Inflammatory macrophage treated with lipopolysaccharide for 4 hours (primary cell): ENCODE measurements at regions not wholly inside any gene's neighbourhood (a gene's known extent, or its start where the extent isn't known, plus 50 kb on each side); places are given as distances from the start of the nearest gene placed in this dataset.
A peak's percentile ranks its signal among the peaks of the same experiment; 100 is the strongest.

Source experiments
- DNase-seq: peaks from one replicate; pipeline ENCODE4 v3.0.0-alpha.2; 2020

DNA sequence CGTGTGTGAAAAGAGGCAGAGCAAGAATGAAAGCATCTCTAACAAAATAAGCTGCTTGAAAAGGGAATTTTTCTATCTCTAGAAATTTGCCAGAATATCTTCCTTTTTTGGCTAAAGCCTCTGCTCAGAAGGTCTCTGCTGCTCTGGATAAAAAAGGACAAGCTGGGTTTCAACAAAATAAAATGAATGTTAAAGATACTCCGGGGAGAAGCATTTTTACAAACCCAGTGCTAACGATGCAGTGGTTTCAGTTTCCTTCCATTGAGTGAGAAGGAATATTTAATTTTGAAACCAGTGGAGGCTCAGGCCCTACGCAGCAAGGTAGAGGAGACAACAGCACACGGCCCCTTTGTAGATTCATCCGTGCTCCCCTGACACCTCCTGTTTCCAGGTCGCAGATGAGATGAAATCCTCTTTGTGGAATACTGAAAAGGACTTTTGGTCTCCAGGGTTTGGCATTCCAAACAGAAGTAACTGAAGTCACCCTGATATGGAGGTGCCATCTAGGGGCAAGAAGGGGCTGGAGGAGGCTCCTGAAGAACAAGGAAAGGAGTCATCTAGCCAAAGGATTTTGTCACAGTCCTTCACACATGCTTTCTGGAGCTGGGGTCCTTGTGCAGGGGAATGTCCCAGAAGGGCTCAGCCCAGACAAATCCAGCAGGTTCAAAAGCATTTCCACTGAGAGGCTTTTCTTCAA, 65.7 kb upstream of the SYT6 start:
- DNase-seq, result no peak

DNA sequence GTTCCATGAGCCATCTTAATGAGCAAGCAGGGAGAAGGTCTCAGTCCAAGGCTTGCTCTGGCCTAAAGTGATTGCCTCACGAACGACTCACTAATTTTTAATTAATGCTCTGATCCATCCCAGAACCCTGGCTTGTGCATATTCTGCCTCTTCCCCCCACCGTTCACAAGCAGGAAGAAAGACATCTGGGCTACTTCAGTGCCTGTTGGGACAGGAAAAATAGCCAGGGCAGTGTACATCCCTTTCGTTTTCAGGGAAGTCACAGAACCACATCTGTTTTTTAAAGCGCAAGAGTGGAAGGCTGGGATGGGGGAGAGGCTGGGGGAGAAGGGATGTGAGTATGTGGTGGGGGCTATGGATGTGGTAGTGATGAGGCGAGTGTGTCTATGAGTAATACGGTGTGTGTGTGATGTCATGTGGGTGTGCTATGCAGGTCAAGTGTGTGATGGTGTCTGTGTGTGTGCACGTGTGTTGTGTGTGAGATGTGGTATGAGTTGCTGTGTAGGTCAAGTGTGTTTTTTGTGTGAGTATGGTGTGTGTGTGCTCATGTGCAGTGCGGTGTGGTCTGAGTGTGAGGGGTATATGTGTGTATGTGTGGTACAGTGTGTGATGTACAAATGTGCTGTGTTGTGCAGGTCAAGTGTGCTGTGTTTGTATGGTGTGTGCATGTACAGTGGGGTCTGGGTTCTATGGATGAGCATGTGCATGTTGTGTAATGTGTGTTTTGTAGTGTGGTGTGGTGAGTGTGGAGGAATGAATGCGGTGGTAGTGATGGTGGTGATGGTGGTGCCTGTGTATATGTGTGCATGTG, 64.9 kb upstream of the SYT6 start:
- no peak for DNase-seq

DNA sequence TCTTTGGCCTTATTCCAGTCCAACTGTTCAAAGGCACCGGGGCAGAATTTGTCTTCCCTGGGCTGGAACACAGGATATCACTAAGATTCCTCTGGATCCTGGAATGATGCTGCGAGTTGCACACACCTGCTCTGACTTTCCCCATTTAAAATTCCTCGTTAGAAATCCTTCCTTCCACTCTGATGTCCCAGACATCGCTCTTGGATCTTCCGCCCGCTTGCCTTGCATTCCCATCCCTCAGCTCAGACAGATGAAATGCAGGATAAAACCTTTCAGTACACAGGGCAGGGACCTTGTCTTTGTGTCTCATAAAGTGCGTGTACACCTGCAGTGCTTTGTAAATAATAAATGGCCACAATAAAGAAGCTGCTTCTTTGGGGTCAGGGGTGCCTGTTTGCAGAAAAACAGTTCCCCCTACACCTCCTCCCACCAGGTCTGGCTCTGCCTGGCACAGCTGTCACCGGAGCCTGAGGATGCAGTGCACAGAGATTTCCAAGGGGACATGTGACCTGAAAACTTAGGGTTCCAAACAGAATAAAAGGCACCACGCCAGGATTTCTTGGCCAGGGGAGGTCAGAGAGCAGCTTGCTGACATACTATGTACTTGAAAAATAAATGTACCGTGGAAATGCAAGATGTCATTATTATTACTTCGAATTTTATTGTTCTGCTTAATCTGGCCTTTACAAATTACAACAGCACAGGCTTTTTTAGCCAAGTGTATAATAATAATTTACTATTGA, 62.9 kb upstream of the SYT6 start:
- DNase-seq, result no peak

DNA sequence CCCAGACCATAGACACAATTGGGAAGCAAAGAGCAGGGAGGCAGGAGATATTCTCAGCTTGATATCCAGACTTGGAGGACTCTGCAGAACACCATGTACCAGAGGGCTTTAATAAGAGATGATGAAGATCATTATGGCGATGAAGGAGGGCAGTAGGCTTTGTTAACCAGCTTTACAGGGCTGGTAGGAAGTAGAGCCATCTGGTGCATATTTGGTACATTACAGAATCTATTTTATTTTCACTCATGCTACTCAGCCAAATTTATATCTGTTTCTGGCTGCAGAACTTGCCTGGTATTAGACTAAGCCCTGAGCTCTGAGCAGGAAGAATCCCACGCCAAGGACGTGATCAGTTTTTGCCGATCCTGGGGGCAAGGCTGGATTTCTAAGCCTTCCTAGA, 61.8 kb upstream of the SYT6 start:
- DNase-seq, result no peak

DNA sequence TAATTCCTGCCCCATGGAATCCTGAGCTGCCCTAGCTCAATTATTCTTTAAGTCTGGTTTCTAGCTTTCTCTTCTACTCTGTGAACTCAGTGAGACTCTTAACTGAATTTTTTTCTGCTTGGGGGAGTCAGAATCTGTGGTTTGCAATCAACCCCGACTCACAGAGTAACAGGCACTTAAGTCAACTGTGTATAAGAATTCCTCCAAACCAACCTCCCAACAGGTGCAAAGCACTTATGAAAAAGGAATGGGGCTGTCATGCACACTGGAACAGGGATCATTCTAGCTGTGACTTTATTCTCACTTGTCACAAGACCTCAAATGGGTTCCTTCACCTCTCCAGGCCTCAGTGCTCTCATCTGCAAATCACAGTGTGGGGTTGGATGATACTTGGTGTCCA, 60.3 kb upstream of the SYT6 start:
- no peak for DNase-seq

DNA sequence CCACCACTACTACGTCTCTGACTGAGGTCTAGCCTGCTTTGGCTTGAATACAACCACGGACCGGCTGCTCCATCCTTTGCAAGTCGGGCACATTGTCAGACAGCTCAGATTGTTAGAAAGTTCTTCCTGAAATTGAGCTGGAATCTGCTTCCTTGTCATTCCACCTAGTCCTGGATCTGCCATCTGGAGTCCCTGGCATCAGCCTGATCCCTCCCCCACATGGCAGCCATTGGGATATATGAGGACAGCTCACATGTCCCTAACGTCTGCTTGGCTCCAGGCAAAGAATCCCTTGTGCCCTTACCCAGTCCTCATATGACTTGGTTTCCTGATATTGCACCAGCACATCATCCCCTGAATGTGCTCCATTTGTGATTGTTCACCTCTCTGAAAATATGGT, 56.3 kb upstream of the SYT6 start:
- DNase-seq, result no peak

DNA sequence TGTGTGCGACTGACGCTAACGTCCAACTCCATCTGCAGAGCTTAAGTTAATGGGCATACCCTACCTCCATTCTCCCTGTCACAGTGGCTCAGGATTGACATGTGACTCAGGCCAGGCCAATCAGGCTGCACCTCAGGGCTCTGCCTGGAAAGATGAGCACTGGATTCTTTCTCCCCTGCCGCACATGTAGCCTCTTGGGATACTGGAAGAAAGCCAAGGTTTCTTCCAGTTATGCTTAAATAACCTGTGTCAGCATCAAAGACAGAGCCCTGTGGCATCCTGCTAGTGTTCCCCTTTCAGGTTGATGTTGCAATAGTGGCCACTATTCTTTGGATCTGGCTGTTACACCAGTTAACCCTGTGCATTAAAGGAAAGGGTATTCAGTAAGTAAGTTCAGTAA, 55.0 kb upstream of the SYT6 start:
- peak; percentile 8 for DNase-seq

DNA sequence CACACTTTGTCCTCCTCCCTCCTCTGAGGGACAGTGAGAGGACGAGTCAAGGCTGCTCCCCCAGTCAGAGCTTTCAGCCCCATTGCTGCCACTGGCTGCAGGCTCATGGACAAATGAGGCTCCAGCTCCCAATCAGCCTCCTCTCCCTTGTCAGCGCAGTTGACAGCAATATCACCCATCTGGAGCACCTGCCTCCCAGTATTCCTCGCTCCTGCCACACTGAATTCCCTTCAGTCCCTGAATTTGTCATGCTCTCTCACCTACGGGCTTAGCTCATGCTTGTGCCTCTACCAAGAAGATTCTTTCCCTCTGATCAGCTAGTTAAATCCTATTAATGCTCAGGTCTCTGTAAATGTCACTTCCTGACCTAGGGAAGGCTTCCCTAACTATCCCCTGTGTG, 54.4 kb upstream of the SYT6 start:
- DNase-seq, result no peak

DNA sequence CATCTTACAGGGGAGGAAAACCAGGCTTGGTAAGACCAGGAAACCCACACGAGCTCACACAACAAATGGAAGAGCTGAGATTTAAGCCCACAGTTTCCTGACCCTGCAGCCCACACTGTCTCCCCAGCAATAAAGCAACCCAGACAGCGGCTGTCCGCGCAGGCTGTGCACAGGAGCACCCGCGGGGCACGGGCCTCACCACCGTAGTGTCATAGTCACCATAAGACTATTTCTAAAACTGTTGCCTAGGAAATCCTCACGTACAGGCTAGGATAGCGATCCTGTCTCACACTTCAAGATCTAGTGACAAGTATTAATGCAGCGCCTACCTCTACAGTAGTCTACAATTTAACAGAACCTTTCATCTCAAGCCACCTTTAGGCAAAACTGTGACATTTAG, 54.0 kb upstream of the SYT6 start:
- DNase-seq, result no peak

DNA sequence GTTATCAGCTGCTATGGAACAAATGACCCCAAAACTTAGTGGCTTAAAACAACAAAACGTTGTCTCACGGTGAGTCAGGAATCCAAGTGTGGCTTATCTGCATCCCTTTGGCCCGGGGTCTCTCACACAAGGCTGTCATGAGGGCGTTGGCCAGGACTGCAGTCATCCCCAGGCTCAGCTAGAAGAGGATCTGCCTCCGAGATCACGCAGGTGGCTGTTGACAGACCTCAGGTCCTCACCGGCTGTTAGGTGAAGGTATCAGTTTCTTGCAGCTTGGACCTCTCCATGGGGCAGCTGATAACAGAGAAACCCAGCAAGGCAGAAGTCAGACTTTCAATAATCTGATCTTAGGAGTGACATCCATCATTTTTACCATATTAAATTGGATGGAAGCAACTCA, 52.7 kb upstream of the SYT6 start:
- DNase-seq, result no peak

DNA sequence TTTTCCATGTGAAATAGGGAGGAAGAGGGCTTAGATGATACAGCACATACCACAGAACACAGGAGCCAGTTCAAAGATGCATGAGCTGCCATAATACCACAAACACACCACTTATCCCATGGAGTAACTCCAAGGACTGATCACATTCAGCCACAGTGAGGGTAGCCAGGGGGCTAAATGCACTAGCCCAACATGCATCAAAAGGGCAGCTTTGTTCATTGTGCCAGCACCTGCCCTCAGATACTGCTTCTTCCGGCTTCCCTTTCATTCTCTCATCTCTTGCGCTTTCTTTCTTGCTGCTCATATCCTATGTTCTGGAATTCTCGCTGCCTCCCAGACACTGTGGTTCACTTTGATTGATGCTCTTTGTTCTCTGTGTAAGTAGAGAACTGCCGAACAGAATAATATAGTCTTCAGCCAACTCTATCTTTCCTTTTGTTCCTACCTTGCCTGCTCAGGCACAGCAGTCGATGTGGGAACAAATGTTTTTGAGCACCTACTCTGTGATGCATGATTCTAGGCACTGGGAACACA, 50.0 kb upstream of the SYT6 start:
- DNase-seq, result no peak
